Left lung (tissue), 4 donors: ENCODE measurements at regions not wholly inside any gene's neighbourhood (a gene's known extent, or its start where the extent isn't known, plus 50 kb on each side); places are given as distances from the start of the nearest gene placed in this dataset.

Experiments
- ATAC-seq: fragments of 200-7000 bp; cut with Tn5 transposase; one replicate; pipeline ENCODE4 v1.9.1; 2020; ENCODE audit warnings: moderate library complexity
- DNase-seq, 4 donors: peaks; one replicate each; pipeline ENCODE4 v3.0.0-alpha.2; 2013 to 2020
- H3K27ac ChIP-seq, 2 donors: fragments of 200-600 bp; sonication (generic) in 1 of 2; one replicate each; pipeline versions ENCODE4 v1.5.0 to v1.8.0; 2020 to 2021
- H3K27me3 ChIP-seq, 2 donors: fragments of 200-600 bp; sonication (generic) in 1 of 2; one replicate each; pipeline versions ENCODE4 v1.5.0 to v1.8.0; 2020 to 2021
- H3K36me3 ChIP-seq, 2 donors: fragments of 200-600 bp; sonication (generic) in 1 of 2; one replicate each; pipeline versions ENCODE4 v1.5.0 to v1.8.0; 2020 to 2021
- H3K4me1 ChIP-seq, 2 donors: fragments of 200-600 bp; one replicate each; pipeline ENCODE4 v1.8.0; 2021
- H3K4me3 ChIP-seq, 2 donors: fragments of 200-600 bp; sonication (generic) in 1 of 2; one replicate each; pipeline versions ENCODE4 v1.5.0 to v1.8.0; 2020 to 2021; ENCODE audit warnings: mild to moderate bottlenecking in 1 of 2
- H3K9me3 ChIP-seq, 2 donors: fragments of 200-600 bp; sonication (generic) in 1 of 2; one replicate each; pipeline versions ENCODE4 v1.5.0 to v1.8.0; 2020 to 2021
- intact Hi-C, 2 donors: fragments of 100-400 bp; cut with DNase I; formaldehyde crosslinking; loops; one replicate each; pipeline versions ENCODE4 v1.11.2 to v1.14.2; 2022
- TF ChIP-seq, protein P1 (sequence below), 2 donors: fragments of 200-600 bp; sonication (generic) in 1 of 2; IDR thresholded peaks; one replicate each; pipeline versions ENCODE4 v1.5.0 to v1.8.0; 2021; ENCODE audit warnings: antibody characterized with exemption in 2 of 2
- donor health status: DM: no; HTN: yes; CAD: no.
- donor health status: DM: no; HTN: no; CAD: no.

DNA sequence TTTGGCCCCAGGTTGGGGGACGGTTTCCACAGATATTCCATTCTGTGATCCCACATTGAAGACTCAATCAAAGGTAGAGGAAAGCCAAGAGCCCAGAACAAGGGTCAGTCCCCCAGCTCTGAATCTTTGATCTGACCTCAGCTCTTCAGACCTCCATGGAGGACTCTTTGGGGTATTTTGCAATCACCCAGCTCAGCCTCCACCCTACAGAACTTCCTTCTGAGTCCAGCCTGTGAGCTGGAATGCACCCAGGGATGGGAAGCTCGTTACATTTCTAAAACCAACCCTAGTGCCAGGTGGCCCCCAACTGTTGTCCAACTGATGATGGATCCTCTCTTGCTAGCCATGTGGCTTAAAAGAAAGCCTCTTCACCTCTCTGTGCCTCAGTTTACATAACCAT lies 335.3 kb downstream of the MN1 start:
- Histone ChIP-seq H3K27me3 (peaks cover 0 to 7% of the 10 kb centered on the region in 2 donors), H3K4me3 (no peak overlapping the region), H3K9me3 (no peaks in the 10 kb centered on the region), H3K36me3 (no peaks in the 10 kb centered on the region), H3K4me1 (no peaks in the 10 kb centered on the region), H3K27ac (no peak overlapping the region)
- DNase-seq (no peak), ATAC-seq (no peak)
- TF ChIP-seq, protein P1, sequence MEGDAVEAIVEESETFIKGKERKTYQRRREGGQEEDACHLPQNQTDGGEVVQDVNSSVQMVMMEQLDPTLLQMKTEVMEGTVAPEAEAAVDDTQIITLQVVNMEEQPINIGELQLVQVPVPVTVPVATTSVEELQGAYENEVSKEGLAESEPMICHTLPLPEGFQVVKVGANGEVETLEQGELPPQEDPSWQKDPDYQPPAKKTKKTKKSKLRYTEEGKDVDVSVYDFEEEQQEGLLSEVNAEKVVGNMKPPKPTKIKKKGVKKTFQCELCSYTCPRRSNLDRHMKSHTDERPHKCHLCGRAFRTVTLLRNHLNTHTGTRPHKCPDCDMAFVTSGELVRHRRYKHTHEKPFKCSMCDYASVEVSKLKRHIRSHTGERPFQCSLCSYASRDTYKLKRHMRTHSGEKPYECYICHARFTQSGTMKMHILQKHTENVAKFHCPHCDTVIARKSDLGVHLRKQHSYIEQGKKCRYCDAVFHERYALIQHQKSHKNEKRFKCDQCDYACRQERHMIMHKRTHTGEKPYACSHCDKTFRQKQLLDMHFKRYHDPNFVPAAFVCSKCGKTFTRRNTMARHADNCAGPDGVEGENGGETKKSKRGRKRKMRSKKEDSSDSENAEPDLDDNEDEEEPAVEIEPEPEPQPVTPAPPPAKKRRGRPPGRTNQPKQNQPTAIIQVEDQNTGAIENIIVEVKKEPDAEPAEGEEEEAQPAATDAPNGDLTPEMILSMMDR (IDR thresholded peaks at IDR 0.05): no peak
- intact Hi-C loops: no loop called here

DNA sequence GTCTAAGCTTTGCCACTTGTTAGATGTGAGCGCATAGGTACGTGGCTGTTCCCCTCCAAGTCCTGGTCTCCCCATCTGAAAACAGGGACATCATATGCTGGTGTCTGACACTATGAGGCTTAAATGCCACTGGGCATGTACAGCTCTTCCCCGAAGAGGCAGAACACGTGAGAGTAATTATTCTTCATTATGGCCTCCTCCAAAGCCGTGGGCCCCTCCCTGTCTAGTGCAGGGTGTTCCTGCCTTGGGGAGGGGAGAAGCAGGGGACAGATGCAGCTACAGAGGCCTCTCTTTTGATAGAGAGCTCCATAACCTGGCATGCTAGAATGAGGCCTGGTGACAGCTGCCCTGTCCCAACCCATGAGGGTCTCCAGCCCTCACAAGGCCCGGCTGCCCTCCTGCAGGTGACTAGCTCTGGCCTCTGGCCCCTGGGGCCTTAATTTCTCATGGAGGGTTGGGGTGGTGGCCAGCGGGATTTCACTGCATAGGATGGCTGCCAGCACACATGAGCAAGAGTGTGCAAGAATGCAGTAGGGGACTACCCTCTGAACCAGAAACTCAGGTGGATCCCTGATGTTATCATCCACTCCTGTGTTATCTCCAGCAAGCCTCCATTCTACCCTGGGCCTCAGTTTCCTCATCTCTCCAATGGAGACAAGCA lies 334.6 kb downstream of the MN1 start:
- DNase-seq (no peak), ATAC-seq (no peak)
- Histone ChIP-seq H3K36me3 (no peaks in the 10 kb centered on the region), H3K4me1 (no peaks in the 10 kb centered on the region), H3K9me3 (no peaks in the 10 kb centered on the region), H3K27ac (no peak overlapping the region), H3K27me3 (peaks cover 0 to 4% of the 10 kb centered on the region in 2 donors), H3K4me3 (no peak overlapping the region)
- TF ChIP-seq, protein P1 (IDR thresholded peaks at IDR 0.05): no peak
- intact Hi-C loops: no loop called here

DNA sequence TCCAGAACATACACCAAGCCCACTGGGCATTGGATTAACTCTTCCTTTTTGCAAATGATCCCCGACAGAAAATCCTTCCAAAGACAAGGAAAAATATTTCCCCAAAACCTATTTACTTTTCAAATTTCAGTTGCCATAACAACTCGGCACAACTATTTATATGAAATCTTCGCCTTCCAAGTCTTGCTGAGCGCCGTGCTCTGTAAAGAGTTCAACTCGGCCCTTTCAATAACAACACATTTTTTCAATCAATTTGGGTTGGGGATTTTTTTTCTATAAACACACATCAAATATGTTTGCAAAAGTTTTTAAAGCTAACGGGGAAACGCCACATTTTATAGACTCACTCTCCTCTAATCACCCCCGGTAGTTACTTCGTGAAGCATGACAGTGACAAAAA lies 333.8 kb downstream of the MN1 start:
- Histone ChIP-seq H3K27me3 (peaks cover 0 to under 1% of the 10 kb centered on the region in 2 donors), H3K36me3 (no peaks in the 10 kb centered on the region), H3K4me3 (no peak overlapping the region), H3K9me3 (no peaks in the 10 kb centered on the region), H3K27ac (no peak overlapping the region), H3K4me1 (no peaks in the 10 kb centered on the region)
- intact Hi-C loops: no loop called here
- DNase-seq (peak in 2 of 4 donors; percentile 40 to 55), ATAC-seq (no peak)
- TF ChIP-seq, protein P1 (IDR thresholded peaks at IDR 0.05): no peak

DNA sequence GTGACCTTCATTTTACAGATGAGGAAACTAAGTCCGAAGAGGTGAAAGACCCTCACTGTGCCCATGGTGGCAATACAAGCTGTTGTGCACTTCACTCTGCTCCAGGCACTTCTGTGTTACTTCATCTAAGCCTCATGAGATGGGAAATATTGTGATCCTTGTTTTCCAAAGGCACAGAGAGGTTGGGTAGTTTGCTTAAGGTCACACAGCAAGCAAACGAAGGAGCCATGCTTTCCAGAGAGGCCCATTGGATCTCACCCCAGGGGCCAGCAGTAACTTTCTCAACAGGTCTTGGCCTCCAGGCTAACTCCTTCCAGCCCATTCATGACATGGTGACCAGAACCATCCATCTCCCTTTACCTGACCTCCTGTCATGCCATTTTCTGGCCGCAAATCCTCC lies 332.8 kb downstream of the MN1 start:
- TF ChIP-seq, protein P1 (IDR thresholded peaks at IDR 0.05): no peak
- DNase-seq (no peak), ATAC-seq (no peak)
- H3K36me3 ChIP-seq: no peaks in the 10 kb centered on the region
- H3K9me3 ChIP-seq: no peaks in the 10 kb centered on the region
- H3K4me3 ChIP-seq: no peak overlapping the region
- no peaks in the 10 kb centered on the region for H3K4me1 ChIP-seq
- H3K27ac ChIP-seq: no peak overlapping the region
- no peaks in the 10 kb centered on the region for H3K27me3 ChIP-seq
- intact Hi-C loops: no loop called here

DNA sequence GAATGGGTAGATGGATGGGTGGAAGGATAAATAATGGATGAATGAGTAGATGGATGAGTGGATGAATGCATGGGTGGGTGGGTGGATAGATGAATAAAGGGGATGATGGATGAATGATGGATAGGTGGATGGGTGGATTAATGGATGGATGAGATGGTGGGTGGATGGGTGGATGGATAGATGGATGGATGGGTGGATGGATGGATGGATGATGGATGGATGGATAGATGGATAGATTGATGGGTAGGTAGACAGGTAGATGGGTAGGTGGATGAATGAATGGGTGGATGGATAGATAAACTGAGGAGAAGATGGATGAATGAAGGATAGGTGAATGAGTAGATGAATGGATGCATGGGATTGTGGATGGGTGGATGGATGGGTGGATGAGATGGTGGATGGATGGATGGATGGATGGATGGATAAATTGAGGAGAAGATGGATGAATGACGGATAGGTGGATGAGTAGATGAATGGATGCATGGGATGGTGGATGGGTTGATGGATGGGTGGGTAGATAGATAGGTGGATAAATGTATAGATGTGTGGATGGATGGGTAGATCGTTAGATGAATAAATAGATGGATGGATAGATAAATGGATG lies 331.3 kb downstream of the MN1 start:
- no peak for DNase-seq
- no peak overlapping the region for H3K27ac ChIP-seq
- H3K27me3 ChIP-seq: no peaks in the 10 kb centered on the region
- ATAC-seq: no peak
- intact Hi-C loops: no loop called here
- TF ChIP-seq, protein P1 (IDR thresholded peaks at IDR 0.05): no peak
- no peaks in the 10 kb centered on the region for H3K36me3 ChIP-seq
- no peak overlapping the region for H3K4me3 ChIP-seq
- no peaks in the 10 kb centered on the region for H3K9me3 ChIP-seq
- H3K4me1 ChIP-seq: no peaks in the 10 kb centered on the region
